Thyroid gland (tissue), 4 donors: ENCODE measurements at regions not wholly inside any gene's neighbourhood (a gene's known extent, or its start where the extent isn't known, plus 50 kb on each side); places are given as distances from the start of the nearest gene placed in this dataset.

Experiments
- DNase-seq, 2 donors: peaks; one replicate each; pipeline ENCODE4 v3.0.0-alpha.2; 2019
- H3K27ac ChIP-seq, 3 donors: fragments of 200-600 bp; sonication (generic); 1 replicate in 2 of 3; 2 replicates in 1 of 3; pipeline ENCODE4 v1.5.1; 2016 to 2019; ENCODE audit warnings: mild to moderate bottlenecking in 1 of 3, moderate library complexity in 1 of 3
- H3K27me3 ChIP-seq: fragments of 200-600 bp; sonication (generic); one replicate; pipeline ENCODE4 v1.5.1; 2019
- H3K36me3 ChIP-seq, 2 donors: fragments of 200-600 bp; sonication (generic); one replicate each; pipeline ENCODE4 v1.5.1; 2016 to 2019
- H3K4me1 ChIP-seq, 2 donors: fragments of 200-600 bp; sonication (generic); one replicate each; pipeline ENCODE4 v1.5.1; 2017 to 2019
- H3K4me3 ChIP-seq, 3 donors: fragments of 200-600 bp; sonication (generic); replicated peaks in 1 of 3; 1 replicate in 2 of 3; 2 replicates in 1 of 3; pipeline ENCODE4 v1.5.1; 2016; ENCODE audit warnings: mild to moderate bottlenecking in 1 of 3
- H3K9me3 ChIP-seq: fragments of 200-600 bp; sonication (generic); one replicate; pipeline ENCODE4 v1.5.1; 2017
- POLR2A ChIP-seq, 2 donors: fragments of 450-650 bp; IDR thresholded peaks; one replicate each; pipeline ENCODE4 v1.6.1; 2017; ENCODE audit warnings: antibody characterized with exemption in 2 of 2, mild to moderate bottlenecking in 2 of 2, moderate library complexity in 1 of 2
- WGBS, 2 donors: methylation state at CpG; one replicate each; pipeline ENCODE4 v1.1.5; 2017; 5-methylcytosine and 5-hydroxymethylcytosine counted together
- intact Hi-C: fragments of 100-400 bp; cut with DNase I; formaldehyde crosslinking; loops from one replicate; pipeline ENCODE4 v1.15.1; 2023
- TF ChIP-seq, protein P1 (sequence below), 6 experiments: fragments of 200-600 bp in 3 of 6; fragments of 450-650 bp in 3 of 6; sonication (generic) in 3 of 6; IDR thresholded peaks; one replicate each; pipeline ENCODE4 v1.5.1; 2016 to 2019; ENCODE audit warnings: antibody characterized with exemption in 6 of 6, mild to moderate bottlenecking in 2 of 6, inconsistent platforms in 1 of 6, moderate library complexity in 1 of 6

- Histone ChIP-seq H3K27ac (no peak overlapping the region), H3K4me3 (no peak overlapping the region), H3K27me3 (no peaks in the 10 kb centered on the region), H3K9me3 (no peaks in the 10 kb centered on the region), H3K4me1 (no peaks in the 10 kb centered on the region), H3K36me3 (no peaks in the 10 kb centered on the region)
- intact Hi-C loops, result no loop called here
- no peak for TF ChIP-seq POLR2A (IDR thresholded peaks at IDR 0.05)
- TF ChIP-seq, protein P1, sequence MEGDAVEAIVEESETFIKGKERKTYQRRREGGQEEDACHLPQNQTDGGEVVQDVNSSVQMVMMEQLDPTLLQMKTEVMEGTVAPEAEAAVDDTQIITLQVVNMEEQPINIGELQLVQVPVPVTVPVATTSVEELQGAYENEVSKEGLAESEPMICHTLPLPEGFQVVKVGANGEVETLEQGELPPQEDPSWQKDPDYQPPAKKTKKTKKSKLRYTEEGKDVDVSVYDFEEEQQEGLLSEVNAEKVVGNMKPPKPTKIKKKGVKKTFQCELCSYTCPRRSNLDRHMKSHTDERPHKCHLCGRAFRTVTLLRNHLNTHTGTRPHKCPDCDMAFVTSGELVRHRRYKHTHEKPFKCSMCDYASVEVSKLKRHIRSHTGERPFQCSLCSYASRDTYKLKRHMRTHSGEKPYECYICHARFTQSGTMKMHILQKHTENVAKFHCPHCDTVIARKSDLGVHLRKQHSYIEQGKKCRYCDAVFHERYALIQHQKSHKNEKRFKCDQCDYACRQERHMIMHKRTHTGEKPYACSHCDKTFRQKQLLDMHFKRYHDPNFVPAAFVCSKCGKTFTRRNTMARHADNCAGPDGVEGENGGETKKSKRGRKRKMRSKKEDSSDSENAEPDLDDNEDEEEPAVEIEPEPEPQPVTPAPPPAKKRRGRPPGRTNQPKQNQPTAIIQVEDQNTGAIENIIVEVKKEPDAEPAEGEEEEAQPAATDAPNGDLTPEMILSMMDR (IDR thresholded peaks at IDR 0.05), result no peak
- no peak for DNase-seq
- 96 to 97% methylated on average over 5 of the region's 5 CpGs for WGBS, 2 donors
Observed at GRCh38 chr6:21409231-21409630, 184.3 kb upstream of the SOX4 start.

DNA sequence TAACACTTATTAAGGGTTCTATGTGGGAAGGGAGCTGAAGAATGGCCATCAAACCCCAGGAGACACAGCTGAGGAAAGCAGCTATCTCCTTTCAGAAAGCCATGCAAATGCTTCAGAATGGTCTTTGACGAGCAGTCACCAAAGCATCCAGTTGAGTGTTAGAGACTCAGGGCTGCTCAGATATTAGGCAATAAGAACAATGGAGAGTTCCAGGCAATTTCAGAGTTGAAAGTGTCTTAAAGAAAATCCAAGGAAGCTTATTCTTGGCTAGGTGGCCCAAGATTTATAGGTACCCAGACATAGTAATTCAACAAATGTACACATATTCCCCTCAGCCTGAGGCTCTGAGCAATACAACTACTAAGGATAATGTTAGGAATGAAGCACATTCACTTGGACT lies 180.1 kb upstream of the SOX4 start:
- TF ChIP-seq, protein P1 (IDR thresholded peaks at IDR 0.05), result no peak
- no peak for TF ChIP-seq POLR2A (IDR thresholded peaks at IDR 0.05)
- Histone ChIP-seq H3K27me3 (no peaks in the 10 kb centered on the region), H3K9me3 (no peaks in the 10 kb centered on the region), H3K27ac (no peak overlapping the region), H3K4me3 (no peak overlapping the region), H3K36me3 (no peaks in the 10 kb centered on the region), H3K4me1 (no peaks in the 10 kb centered on the region)
- DNase-seq, result no peak
- intact Hi-C loops, result no loop called here
- 93 to 96% methylated on average over 1 of the region's 1 CpG for WGBS, 2 donors

DNA sequence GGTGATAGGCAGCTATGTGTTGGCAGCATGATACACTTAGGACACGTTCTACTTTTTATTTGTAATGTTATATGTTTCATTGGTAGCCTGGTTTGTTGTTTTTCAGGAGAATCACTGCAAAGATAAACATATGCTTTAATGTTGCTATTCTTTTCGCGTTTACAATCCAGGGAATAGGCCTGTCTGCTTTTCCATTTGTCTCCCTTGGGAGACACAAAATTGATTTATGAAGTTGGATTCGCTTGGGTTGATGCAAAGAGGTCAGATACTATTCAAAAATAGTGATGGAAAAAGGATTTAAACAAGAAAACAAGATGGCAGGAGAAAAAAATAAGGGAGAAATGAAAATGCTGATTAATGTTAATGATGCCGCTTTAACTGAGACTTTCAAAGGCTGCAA lies 179.5 kb upstream of the SOX4 start:
- WGBS, 2 donors, result 76 to 80% methylated on average over 5 of the region's 5 CpGs
- Histone ChIP-seq H3K9me3 (no peaks in the 10 kb centered on the region), H3K27ac (no peak overlapping the region), H3K4me1 (no peaks in the 10 kb centered on the region), H3K36me3 (no peaks in the 10 kb centered on the region), H3K4me3 (no peak overlapping the region), H3K27me3 (no peaks in the 10 kb centered on the region)
- intact Hi-C loops, result no loop called here
- DNase-seq, result no peak
- no peak for TF ChIP-seq POLR2A (IDR thresholded peaks at IDR 0.05)
- TF ChIP-seq, protein P1 (IDR thresholded peaks at IDR 0.05), result no peak

DNA sequence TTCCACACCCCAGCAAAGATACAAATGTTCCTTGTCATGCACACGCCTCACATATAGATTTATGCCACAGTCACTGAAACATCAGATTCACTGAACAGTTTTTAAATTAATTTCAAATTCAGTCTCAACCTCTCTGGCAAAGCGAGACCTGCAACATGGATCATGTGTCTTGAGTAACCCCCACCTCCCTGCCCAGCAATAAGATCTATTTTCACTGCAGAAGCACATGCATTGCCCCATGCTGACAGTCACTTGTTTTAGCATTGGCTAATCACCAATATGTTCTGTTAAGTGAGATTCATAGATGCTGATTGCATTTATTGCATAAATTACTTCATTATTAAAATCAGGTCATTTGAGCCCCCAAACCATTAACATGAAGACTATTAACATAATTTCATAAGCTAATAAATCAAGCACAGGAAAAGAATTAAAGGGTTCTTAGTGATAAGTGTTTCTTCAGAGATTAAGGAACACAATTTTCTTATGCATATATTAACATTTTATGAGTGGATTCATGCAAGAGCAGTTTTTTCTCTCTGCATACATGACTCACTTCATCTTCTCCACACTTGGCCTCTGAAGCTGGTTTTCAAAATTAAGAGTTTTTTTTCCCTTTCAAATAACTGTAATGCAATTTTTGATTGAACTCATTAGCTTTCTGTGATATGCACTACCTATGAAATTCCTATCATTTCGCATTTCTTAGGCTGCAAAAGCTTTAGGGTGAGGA lies 173.2 kb upstream of the SOX4 start:
- no peak overlapping the region for H3K27ac ChIP-seq
- DNase-seq, result no peak
- H3K9me3 ChIP-seq, result no peaks in the 10 kb centered on the region
- no peaks in the 10 kb centered on the region for H3K27me3 ChIP-seq
- intact Hi-C loops, result no loop called here
- 92 to 94% methylated on average over 3 of the region's 3 CpGs for WGBS, 2 donors
- TF ChIP-seq, protein P1 (IDR thresholded peaks at IDR 0.05), result no peak
- no peak for TF ChIP-seq POLR2A (IDR thresholded peaks at IDR 0.05)
- no peak overlapping the region for H3K4me3 ChIP-seq
- no peaks in the 10 kb centered on the region for H3K36me3 ChIP-seq
- no peaks in the 10 kb centered on the region for H3K4me1 ChIP-seq

DNA sequence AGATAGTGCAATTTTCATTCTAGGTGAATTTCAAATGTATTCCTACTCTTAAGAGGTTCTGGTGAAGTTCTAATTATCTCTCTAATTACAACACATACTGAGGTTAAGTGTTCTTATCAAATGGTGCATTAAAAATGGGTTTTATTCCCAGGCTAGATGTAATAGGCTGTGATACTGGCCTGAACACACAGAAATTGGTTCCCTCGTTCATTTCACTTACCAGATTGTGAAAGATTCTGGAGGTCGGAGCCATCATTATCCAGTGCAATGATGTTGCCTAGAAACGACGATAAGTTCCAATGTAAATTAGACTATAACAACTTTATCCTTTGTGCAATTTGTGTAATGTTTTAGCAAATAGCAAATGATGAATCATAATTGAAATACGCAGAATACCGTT lies 172.6 kb upstream of the SOX4 start:
- intact Hi-C loops, result no loop called here
- WGBS, 2 donors, result 77 to 80% methylated on average over 6 of the region's 6 CpGs
- Histone ChIP-seq H3K36me3 (no peaks in the 10 kb centered on the region), H3K4me3 (no peak overlapping the region), H3K27me3 (no peaks in the 10 kb centered on the region), H3K9me3 (no peaks in the 10 kb centered on the region), H3K27ac (no peak overlapping the region), H3K4me1 (no peaks in the 10 kb centered on the region)
- DNase-seq, result no peak
- TF ChIP-seq, protein P1 (IDR thresholded peaks at IDR 0.05), result no peak
- no peak for TF ChIP-seq POLR2A (IDR thresholded peaks at IDR 0.05)
